ENCODE measurements at regions not wholly inside any gene's neighbourhood (a gene's known extent, or its start where the extent isn't known, plus 50 kb on each side); places are given as distances from the start of the nearest gene placed in this dataset.

DNA sequence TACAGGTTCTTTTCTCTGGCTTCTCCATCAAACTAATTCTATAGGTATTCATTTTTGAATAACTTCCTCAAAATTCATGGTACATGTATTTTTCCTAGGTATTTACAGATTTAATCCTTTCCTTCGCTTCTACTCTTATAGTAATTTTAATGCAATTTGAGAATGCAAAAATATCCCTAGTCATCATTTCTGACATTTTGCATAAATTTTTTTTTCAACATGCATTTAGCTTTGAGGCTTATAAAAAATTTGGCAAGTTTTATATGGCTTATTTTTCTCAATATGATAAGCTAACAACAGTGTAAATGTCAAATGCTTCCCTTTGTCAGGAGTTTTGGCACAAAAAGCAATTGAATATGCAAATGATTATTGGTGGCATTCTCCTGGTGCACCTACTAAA is 872.6 kb downstream of the FLRT2 start:
- DNase-seq, result no peak
- no peaks in the 10 kb centered on the region for H3K4me1 ChIP-seq
- intact Hi-C loops (cut with micrococcal nuclease), result no loop called here
- no peak overlapping the region for H3K4me3 ChIP-seq
- peaks cover 12% of the 10 kb centered on the region for H3K9me3 ChIP-seq (replicated peaks)
- H3K36me3 ChIP-seq, result no peaks in the 10 kb centered on the region
- H3K27me3 ChIP-seq (ENCODE audit: low read depth), result no peaks in the 10 kb centered on the region
- no peak overlapping the region for H3K27ac ChIP-seq (replicated peaks)
- TF ChIP-seq, protein P1, sequence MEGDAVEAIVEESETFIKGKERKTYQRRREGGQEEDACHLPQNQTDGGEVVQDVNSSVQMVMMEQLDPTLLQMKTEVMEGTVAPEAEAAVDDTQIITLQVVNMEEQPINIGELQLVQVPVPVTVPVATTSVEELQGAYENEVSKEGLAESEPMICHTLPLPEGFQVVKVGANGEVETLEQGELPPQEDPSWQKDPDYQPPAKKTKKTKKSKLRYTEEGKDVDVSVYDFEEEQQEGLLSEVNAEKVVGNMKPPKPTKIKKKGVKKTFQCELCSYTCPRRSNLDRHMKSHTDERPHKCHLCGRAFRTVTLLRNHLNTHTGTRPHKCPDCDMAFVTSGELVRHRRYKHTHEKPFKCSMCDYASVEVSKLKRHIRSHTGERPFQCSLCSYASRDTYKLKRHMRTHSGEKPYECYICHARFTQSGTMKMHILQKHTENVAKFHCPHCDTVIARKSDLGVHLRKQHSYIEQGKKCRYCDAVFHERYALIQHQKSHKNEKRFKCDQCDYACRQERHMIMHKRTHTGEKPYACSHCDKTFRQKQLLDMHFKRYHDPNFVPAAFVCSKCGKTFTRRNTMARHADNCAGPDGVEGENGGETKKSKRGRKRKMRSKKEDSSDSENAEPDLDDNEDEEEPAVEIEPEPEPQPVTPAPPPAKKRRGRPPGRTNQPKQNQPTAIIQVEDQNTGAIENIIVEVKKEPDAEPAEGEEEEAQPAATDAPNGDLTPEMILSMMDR (IDR thresholded peaks at IDR 0.05; ENCODE audit: borderline replicate concordance), result no peak

GRCh38 chr14:86391085-86391484 is 861.1 kb downstream of the FLRT2 start:
- DNase-seq, result no peak
- H3K27me3 ChIP-seq (ENCODE audit: low read depth), result no peaks in the 10 kb centered on the region
- no peak overlapping the region for H3K27ac ChIP-seq (replicated peaks)
- intact Hi-C loops (cut with micrococcal nuclease), result no loop called here
- H3K9me3 ChIP-seq (replicated peaks), result peaks cover 15% of the 10 kb centered on the region
- H3K4me3 ChIP-seq, result no peak overlapping the region
- H3K4me1 ChIP-seq, result no peaks in the 10 kb centered on the region
- H3K36me3 ChIP-seq, result no peaks in the 10 kb centered on the region
- TF ChIP-seq, protein P1 (IDR thresholded peaks at IDR 0.05; ENCODE audit: borderline replicate concordance), result no peak

DNA sequence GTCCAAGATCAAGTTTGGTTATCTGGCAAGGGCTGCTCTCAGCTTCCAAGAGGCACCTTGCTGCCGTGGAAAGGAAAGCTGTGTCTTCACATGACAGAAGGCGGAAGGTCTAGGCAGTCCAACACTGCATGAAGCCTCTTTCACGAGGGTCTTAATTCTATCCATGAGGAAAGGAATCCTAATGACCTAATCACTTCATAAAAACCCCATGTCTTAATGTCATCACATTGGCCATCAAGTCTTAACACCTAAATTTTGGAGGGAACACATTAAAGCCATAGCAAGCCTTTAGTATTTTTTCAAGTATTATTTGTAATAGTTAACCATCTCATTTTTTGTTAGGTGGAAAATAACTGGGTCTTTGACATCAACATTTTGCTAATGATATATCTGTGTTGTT is 858.3 kb downstream of the FLRT2 start:
- TF ChIP-seq, protein P1 (IDR thresholded peaks at IDR 0.05; ENCODE audit: borderline replicate concordance), result no peak
- Histone ChIP-seq H3K36me3 (no peaks in the 10 kb centered on the region), H3K4me1 (no peaks in the 10 kb centered on the region), H3K4me3 (no peak overlapping the region), H3K27ac (replicated peaks) (no peak overlapping the region), H3K9me3 (replicated peaks) (peaks cover 13% of the 10 kb centered on the region), H3K27me3 (ENCODE audit: low read depth) (no peaks in the 10 kb centered on the region)
- no peak for DNase-seq
- intact Hi-C loops (cut with micrococcal nuclease), result no loop called here

DNA sequence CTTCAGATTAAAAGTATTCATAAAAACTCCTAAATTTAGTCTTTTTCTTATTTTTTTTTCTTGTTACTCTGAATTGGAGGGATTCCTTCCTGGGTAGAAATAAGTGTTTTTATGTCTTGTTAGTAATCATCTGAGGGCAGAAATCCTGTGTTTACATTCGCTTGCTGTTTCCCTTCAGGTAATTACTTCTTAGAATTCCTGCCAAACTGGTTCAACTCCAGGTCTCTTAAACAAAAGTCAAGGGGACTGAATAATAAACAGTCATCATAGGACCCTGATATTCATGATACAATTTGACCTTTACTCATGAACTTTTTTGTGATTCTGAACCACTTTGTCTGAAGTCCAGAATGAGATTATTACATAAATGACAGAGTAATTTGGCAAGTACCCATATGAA is 843.9 kb downstream of the FLRT2 start:
- H3K9me3 ChIP-seq (replicated peaks), result peaks cover 7% of the 10 kb centered on the region
- no peaks in the 10 kb centered on the region for H3K36me3 ChIP-seq
- no peak for DNase-seq
- no peaks in the 10 kb centered on the region for H3K4me1 ChIP-seq
- TF ChIP-seq, protein P1 (IDR thresholded peaks at IDR 0.05; ENCODE audit: borderline replicate concordance), result no peak
- intact Hi-C loops (cut with micrococcal nuclease), result no loop called here
- H3K4me3 ChIP-seq, result no peak overlapping the region
- no peaks in the 10 kb centered on the region for H3K27me3 ChIP-seq (ENCODE audit: low read depth)
- no peak overlapping the region for H3K27ac ChIP-seq (replicated peaks)

GRCh38 chr14:86372402-86372801 is 842.5 kb downstream of the FLRT2 start:
- H3K36me3 ChIP-seq, result no peaks in the 10 kb centered on the region
- H3K4me3 ChIP-seq, result no peak overlapping the region
- no peaks in the 10 kb centered on the region for H3K27me3 ChIP-seq (ENCODE audit: low read depth)
- H3K9me3 ChIP-seq (replicated peaks), result peaks cover 7% of the 10 kb centered on the region
- no peak for DNase-seq
- TF ChIP-seq, protein P1 (IDR thresholded peaks at IDR 0.05; ENCODE audit: borderline replicate concordance), result no peak
- H3K27ac ChIP-seq (replicated peaks), result no peak overlapping the region
- intact Hi-C loops (cut with micrococcal nuclease), result no loop called here
- H3K4me1 ChIP-seq, result no peaks in the 10 kb centered on the region

DNA sequence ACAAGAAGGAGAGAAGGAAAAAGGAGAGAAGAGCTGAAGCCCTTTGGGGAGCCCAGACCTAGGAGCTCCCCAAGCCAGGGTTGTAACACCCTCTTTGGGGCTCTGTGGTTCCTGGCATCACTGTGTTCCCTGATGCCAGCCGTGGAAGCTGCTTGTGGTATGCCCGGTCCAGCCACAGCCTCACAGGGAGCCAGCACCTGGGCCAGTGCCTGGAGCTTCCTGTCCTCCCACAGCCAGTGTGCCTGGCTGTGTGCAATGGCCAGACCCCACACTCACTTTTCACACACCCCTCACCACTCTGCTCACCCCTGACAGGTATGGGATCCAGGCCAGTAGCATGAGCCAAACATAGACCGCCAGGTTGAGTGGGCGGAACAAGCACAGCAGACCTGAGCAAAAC is 834.7 kb downstream of the FLRT2 start:
- intact Hi-C loops (cut with micrococcal nuclease), result no loop called here
- TF ChIP-seq, protein P1 (IDR thresholded peaks at IDR 0.05; ENCODE audit: borderline replicate concordance), result no peak
- Histone ChIP-seq H3K27ac (replicated peaks) (no peak overlapping the region), H3K4me3 (no peak overlapping the region), H3K36me3 (no peaks in the 10 kb centered on the region), H3K4me1 (no peaks in the 10 kb centered on the region), H3K27me3 (ENCODE audit: low read depth) (no peaks in the 10 kb centered on the region), H3K9me3 (replicated peaks) (no peaks in the 10 kb centered on the region)
- DNase-seq, result no peak
